NB4 (cell line): ENCODE measurements at regions not wholly inside any gene's neighbourhood (a gene's known extent, or its start where the extent isn't known, plus 50 kb on each side); places are given as distances from the start of the nearest gene placed in this dataset.
"Not testable (repeated sequence)": the region's sequence is repeated elsewhere in the genome, so short reads cannot be mapped to it uniquely, and the experiment has no call there.

ENCODE experiments used
- CTCF ChIP-seq: IDR thresholded peaks from one replicate; pipeline ENCODE4 v1.5.1; 2012; ENCODE audit warnings: low read depth, low read length
- MAX ChIP-seq: IDR thresholded peaks from 2 replicates; pipeline ENCODE4 v1.6.1; 2011; ENCODE audit warnings: low read depth, low read length
- MYC ChIP-seq: IDR thresholded peaks from 2 replicates; pipeline ENCODE4 v1.6.1; 2011; ENCODE audit warnings: low read depth, low read length
- POLR2A ChIP-seq: IDR thresholded peaks from 2 replicates; pipeline ENCODE4 v1.6.1; 2011; ENCODE audit warnings: mild to moderate bottlenecking; ENCODE audit not compliant: insufficient read length; ENCODE audit errors: extremely low read depth

- TF ChIP-seq POLR2A, MYC, CTCF, MAX: not testable (repeated sequence)
Measured at GRCh38 chr2:94579221-94579620, 292.0 kb upstream of the TEKT4 start.
